ENCODE measurements at regions not wholly inside any gene's neighbourhood (a gene's known extent, or its start where the extent isn't known, plus 50 kb on each side); places are given as distances from the start of the nearest gene placed in this dataset.

- TF ChIP-seq CTCF (IDR thresholded peaks at IDR 0.05; ENCODE audit: poor library complexity) (no peak), EZH2phosphoT487 (IDR thresholded peaks at IDR 0.05; ENCODE audit: low read depth, severe bottlenecking, unreplicated experiment) (no peak)
These were observed 385.0 kb downstream of the CTTN start for GRCh38 chr11:70783356-70783755.
